ENCODE measurements at regions not wholly inside any gene's neighbourhood (a gene's known extent, or its start where the extent isn't known, plus 50 kb on each side); places are given as distances from the start of the nearest gene placed in this dataset.

DNA sequence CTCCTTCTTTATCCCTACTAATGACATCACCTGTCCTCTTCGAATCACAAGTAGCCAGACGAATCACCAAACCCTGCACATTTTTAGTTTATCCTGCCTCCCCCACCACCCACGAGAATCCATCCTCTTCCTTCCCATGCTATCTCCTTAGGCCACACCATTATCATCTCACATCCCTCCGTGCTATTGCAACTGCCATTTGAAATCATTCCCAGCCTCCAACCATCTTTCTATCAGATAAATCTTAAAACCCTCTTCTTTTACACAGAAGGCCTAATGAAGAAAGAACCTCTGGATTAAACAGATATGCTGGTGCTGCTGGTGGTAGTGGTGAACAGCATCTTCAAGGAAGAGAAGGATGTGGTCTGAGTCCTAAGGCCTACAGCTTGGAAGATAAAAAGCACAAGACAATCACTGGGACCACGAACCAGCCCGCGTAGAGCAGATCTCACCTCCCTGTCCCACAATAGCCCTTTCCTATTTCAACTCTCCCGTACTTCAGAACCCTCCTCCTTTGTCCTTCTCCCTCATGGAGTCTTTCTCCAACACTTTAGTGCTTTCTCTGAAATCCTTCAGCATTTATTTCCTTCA lies 403.1 kb downstream of the SFMBT2 start:
- H3K27me3 ChIP-seq (replicated peaks; ENCODE audit: control insufficient read depth, insufficient read depth, low read length, poor library complexity, severe bottlenecking), result no peaks in the 10 kb centered on the region
- H3K4me3 ChIP-seq (ENCODE audit: insufficient read depth, low read depth, low read length, poor library complexity, severe bottlenecking), result no peak overlapping the region
- H3K27ac ChIP-seq (ENCODE audit: insufficient read depth, low read length, poor library complexity, severe bottlenecking), result no peak overlapping the region
- H3K9me3 ChIP-seq (ENCODE audit: control insufficient read depth, low read length), result no peaks in the 10 kb centered on the region
- H3K4me1 ChIP-seq (ENCODE audit: control insufficient read depth, insufficient read depth, low read length, poor library complexity, severe bottlenecking), result no peaks in the 10 kb centered on the region
- H3K36me3 ChIP-seq (ENCODE audit: control insufficient read depth, insufficient read depth, low read length), result no peaks in the 10 kb centered on the region
- DNase-seq, result no peak

DNA sequence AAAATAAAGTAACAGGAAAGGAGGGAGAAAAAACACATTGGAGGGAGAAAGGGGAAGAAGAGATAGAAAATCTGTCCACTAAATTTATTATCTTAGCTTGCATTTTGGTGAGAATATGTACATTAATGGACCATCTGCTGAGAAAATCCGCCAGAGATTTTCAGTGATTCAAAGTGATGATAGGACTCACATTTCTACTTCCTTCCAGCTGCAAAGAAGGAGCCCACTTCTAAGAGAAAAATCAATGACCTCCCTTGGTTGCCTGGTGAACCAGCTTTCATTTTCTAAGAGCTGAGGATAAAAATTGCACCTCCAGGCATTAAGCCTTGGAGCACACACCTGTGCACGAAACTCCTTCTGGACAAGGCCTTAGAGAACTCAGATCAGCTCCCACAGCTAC lies 404.3 kb downstream of the SFMBT2 start:
- no peaks in the 10 kb centered on the region for H3K4me1 ChIP-seq (ENCODE audit: control insufficient read depth, insufficient read depth, low read length, poor library complexity, severe bottlenecking)

DNA sequence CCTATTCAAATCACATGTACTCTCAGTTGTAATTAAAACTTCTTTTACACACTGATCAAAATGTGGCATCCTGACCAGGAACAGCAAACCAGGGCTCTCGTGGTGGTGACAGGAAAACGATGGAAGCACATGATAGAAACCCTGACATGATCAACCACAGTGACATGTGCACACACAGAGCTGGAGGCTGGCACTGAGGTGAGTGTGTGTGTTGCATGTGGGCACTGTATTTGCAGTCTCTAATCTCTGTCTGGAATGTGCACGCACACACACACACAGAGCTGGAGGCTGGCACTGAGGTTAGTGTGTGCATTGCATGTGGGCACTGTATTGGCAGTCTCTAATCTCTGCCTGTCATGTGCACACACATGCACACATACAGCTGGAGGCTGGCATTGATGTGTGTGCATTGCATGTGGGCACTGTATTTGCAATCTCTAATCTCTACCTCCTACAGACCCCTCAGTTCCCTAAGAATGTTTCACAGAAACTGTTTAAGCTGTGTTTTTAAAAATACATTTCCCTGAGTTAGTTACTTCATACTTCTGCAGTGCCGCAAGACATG lies 406.9 kb downstream of the SFMBT2 start:
- Histone ChIP-seq H3K36me3 (ENCODE audit: control insufficient read depth, insufficient read depth, low read length) (no peaks in the 10 kb centered on the region), H3K9me3 (ENCODE audit: control insufficient read depth, low read length) (no peaks in the 10 kb centered on the region), H3K27me3 (replicated peaks; ENCODE audit: control insufficient read depth, insufficient read depth, low read length, poor library complexity, severe bottlenecking) (no peaks in the 10 kb centered on the region), H3K27ac (ENCODE audit: insufficient read depth, low read length, poor library complexity, severe bottlenecking) (no peak overlapping the region), H3K4me1 (ENCODE audit: control insufficient read depth, insufficient read depth, low read length, poor library complexity, severe bottlenecking) (no peaks in the 10 kb centered on the region), H3K4me3 (ENCODE audit: insufficient read depth, low read depth, low read length, poor library complexity, severe bottlenecking) (no peak overlapping the region)
- DNase-seq, result no peak

More for the DNA sequence above, 404.3 kb downstream of the SFMBT2 start:
- Histone ChIP-seq H3K9me3 (ENCODE audit: control insufficient read depth, low read length) (no peaks in the 10 kb centered on the region), H3K27ac (ENCODE audit: insufficient read depth, low read length, poor library complexity, severe bottlenecking) (no peak overlapping the region), H3K36me3 (ENCODE audit: control insufficient read depth, insufficient read depth, low read length) (no peaks in the 10 kb centered on the region), H3K27me3 (replicated peaks; ENCODE audit: control insufficient read depth, insufficient read depth, low read length, poor library complexity, severe bottlenecking) (no peaks in the 10 kb centered on the region), H3K4me3 (ENCODE audit: insufficient read depth, low read depth, low read length, poor library complexity, severe bottlenecking) (no peak overlapping the region)
- DNase-seq, result no peak

DNA sequence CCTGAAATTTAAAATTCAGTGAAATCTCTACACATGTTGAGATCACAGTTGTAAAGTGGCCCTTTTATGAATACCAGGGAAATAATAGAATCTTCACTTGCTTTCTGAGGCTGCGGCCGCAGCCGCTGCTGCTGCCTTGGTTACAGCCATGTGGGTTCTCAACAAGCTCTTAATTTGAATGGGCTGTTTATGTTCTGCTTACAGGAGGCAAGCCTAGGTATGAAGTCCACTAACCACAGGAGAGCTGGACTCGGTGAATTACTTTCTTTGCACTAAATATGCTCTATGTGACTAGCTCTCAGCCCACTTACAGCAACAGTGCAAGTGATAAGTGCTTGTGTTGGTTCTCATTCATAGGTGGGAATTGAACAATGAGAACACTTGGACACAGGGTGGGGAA lies 410.8 kb downstream of the SFMBT2 start:
- H3K27ac ChIP-seq (ENCODE audit: insufficient read depth, low read length, poor library complexity, severe bottlenecking), result no peak overlapping the region
- no peaks in the 10 kb centered on the region for H3K4me1 ChIP-seq (ENCODE audit: control insufficient read depth, insufficient read depth, low read length, poor library complexity, severe bottlenecking)
- no peaks in the 10 kb centered on the region for H3K9me3 ChIP-seq (ENCODE audit: control insufficient read depth, low read length)
- H3K4me3 ChIP-seq (ENCODE audit: insufficient read depth, low read depth, low read length, poor library complexity, severe bottlenecking), result no peak overlapping the region
- H3K27me3 ChIP-seq (replicated peaks; ENCODE audit: control insufficient read depth, insufficient read depth, low read length, poor library complexity, severe bottlenecking), result no peaks in the 10 kb centered on the region
- no peak for DNase-seq
- H3K36me3 ChIP-seq (ENCODE audit: control insufficient read depth, insufficient read depth, low read length), result no peaks in the 10 kb centered on the region

DNA sequence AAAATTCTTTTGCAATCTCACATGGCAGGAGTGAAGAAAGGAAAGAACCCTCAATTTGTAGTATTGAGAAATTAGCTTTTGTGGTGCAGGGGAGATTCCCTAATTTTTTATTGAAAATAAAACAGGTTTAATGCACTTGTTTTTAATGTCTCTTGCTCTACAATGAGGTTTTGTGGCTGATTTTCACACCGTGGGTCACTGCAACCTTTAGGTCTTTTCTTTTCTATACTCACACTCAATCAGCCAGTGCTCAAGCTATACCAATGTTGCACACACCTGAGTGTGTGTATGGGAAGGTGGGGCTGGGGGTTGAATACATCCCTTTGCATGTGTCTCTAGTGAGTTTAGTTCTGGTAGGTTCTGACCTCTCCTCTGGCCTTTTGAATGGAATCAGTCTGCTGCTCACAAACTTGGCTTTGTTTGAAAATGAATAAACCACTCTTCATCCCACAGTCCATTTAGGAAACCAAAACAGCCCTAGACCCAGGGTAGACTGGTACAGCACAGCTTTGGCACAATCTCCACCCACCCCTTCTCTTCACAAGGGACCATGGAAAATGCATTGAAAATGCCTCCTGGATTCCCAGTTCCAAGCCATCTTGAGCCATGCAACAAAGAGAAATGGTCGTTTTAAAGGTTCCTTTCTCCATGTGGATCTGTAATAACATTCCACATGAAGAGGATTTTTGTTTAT lies 411.5 kb downstream of the SFMBT2 start:
- H3K4me1 ChIP-seq (ENCODE audit: control insufficient read depth, insufficient read depth, low read length, poor library complexity, severe bottlenecking), result no peaks in the 10 kb centered on the region
- H3K27ac ChIP-seq (ENCODE audit: insufficient read depth, low read length, poor library complexity, severe bottlenecking), result no peak overlapping the region
- H3K27me3 ChIP-seq (replicated peaks; ENCODE audit: control insufficient read depth, insufficient read depth, low read length, poor library complexity, severe bottlenecking), result no peaks in the 10 kb centered on the region
- no peaks in the 10 kb centered on the region for H3K36me3 ChIP-seq (ENCODE audit: control insufficient read depth, insufficient read depth, low read length)
- no peak overlapping the region for H3K4me3 ChIP-seq (ENCODE audit: insufficient read depth, low read depth, low read length, poor library complexity, severe bottlenecking)
- DNase-seq, result no peak
- H3K9me3 ChIP-seq (ENCODE audit: control insufficient read depth, low read length), result no peaks in the 10 kb centered on the region

DNA sequence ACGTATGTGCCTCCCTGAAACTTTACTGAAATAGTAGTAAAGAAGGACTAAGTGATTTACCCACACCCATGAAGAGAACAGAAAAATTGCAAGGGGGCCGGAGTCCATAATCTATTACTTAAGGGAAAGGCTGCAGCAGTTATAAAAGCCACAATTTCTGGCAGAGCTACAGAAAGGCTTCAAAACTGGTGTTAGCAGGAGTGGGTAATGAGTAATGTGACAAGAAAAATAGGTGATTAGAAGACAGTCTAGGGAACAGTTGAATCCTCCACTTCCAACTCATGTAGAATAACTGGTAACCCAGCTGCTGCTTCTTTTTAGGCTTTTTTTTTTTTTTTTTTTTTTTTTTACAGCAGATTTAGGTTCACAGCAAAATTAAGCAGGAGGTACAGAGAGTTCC lies 413.3 kb downstream of the SFMBT2 start:
- no peak for DNase-seq
- Histone ChIP-seq H3K9me3 (ENCODE audit: control insufficient read depth, low read length) (no peaks in the 10 kb centered on the region), H3K27ac (ENCODE audit: insufficient read depth, low read length, poor library complexity, severe bottlenecking) (no peak overlapping the region), H3K4me1 (ENCODE audit: control insufficient read depth, insufficient read depth, low read length, poor library complexity, severe bottlenecking) (no peaks in the 10 kb centered on the region), H3K36me3 (ENCODE audit: control insufficient read depth, insufficient read depth, low read length) (no peaks in the 10 kb centered on the region), H3K27me3 (replicated peaks; ENCODE audit: control insufficient read depth, insufficient read depth, low read length, poor library complexity, severe bottlenecking) (no peaks in the 10 kb centered on the region), H3K4me3 (ENCODE audit: insufficient read depth, low read depth, low read length, poor library complexity, severe bottlenecking) (no peak overlapping the region)

DNA sequence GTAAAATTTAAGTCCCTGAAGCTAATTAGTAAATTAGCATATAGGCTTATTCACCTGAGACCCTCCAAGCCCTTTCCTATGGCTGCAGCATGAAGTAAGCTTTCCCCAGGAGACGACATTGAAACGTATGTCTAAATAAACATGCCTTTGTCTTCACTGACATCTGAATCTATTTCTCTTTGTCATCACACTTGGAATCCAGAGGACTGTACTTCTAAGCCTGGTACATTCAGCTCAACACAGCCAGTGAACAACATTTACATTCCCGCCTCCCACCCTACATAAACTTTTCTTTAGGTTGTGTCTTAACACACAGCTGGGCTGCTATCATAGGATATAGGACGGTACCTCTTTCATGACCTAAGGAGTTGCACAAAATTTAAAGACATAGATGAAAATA lies 414.4 kb downstream of the SFMBT2 start:
- no peak overlapping the region for H3K27ac ChIP-seq (ENCODE audit: insufficient read depth, low read length, poor library complexity, severe bottlenecking)
- DNase-seq, result no peak
- H3K27me3 ChIP-seq (replicated peaks; ENCODE audit: control insufficient read depth, insufficient read depth, low read length, poor library complexity, severe bottlenecking), result no peaks in the 10 kb centered on the region
- H3K9me3 ChIP-seq (ENCODE audit: control insufficient read depth, low read length), result no peaks in the 10 kb centered on the region
- H3K4me3 ChIP-seq (ENCODE audit: insufficient read depth, low read depth, low read length, poor library complexity, severe bottlenecking), result no peak overlapping the region
- no peaks in the 10 kb centered on the region for H3K36me3 ChIP-seq (ENCODE audit: control insufficient read depth, insufficient read depth, low read length)
- no peaks in the 10 kb centered on the region for H3K4me1 ChIP-seq (ENCODE audit: control insufficient read depth, insufficient read depth, low read length, poor library complexity, severe bottlenecking)

DNA sequence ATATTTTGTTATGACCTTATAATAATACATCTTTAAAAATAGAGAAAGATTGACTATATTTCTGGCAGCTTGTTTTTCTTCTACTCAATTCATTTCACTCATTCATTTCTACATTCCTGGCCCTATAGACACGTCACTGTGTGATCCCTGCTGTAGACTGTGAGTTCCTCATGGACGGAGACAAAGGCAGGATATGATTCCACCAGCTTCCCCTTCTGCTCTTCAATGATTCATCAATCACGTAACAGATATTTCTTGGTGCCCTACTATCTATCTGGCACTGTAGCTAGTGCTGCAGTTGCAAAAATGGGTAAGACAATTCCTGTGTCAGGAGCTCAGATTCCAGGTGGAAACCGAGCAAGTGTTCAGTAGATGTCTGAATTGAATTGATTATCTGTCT lies 415.0 kb downstream of the SFMBT2 start:
- H3K4me3 ChIP-seq (ENCODE audit: insufficient read depth, low read depth, low read length, poor library complexity, severe bottlenecking), result no peak overlapping the region
- no peak overlapping the region for H3K27ac ChIP-seq (ENCODE audit: insufficient read depth, low read length, poor library complexity, severe bottlenecking)
- no peak for DNase-seq
- no peaks in the 10 kb centered on the region for H3K9me3 ChIP-seq (ENCODE audit: control insufficient read depth, low read length)
- H3K4me1 ChIP-seq (ENCODE audit: control insufficient read depth, insufficient read depth, low read length, poor library complexity, severe bottlenecking), result peaks cover 3% of the 10 kb centered on the region
- H3K27me3 ChIP-seq (replicated peaks; ENCODE audit: control insufficient read depth, insufficient read depth, low read length, poor library complexity, severe bottlenecking), result no peaks in the 10 kb centered on the region
- no peaks in the 10 kb centered on the region for H3K36me3 ChIP-seq (ENCODE audit: control insufficient read depth, insufficient read depth, low read length)

DNA sequence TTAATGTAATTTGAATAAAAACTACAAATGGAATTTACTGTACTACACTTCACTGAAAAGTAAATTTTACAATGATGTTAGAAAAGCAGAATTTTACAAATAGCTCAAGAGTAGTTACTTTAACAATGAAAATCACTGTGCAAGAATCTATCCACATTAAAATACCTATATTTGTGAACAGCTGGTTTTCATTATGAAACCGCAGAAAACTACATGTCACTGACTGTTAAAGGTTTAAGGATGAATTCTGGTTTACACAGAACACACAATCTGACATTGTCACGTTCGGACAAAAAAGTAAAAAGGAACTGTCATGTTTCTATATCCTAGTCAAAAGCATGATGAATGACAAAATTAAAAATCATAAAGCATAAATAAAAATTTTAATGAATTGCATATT lies 415.3 kb upstream of the PRKCQ start:
- Histone ChIP-seq H3K9me3 (ENCODE audit: control insufficient read depth, low read length) (no peaks in the 10 kb centered on the region), H3K4me3 (ENCODE audit: insufficient read depth, low read depth, low read length, poor library complexity, severe bottlenecking) (no peak overlapping the region), H3K27ac (ENCODE audit: insufficient read depth, low read length, poor library complexity, severe bottlenecking) (no peak overlapping the region), H3K4me1 (ENCODE audit: control insufficient read depth, insufficient read depth, low read length, poor library complexity, severe bottlenecking) (peaks cover 4% of the 10 kb centered on the region), H3K36me3 (ENCODE audit: control insufficient read depth, insufficient read depth, low read length) (no peaks in the 10 kb centered on the region), H3K27me3 (replicated peaks; ENCODE audit: control insufficient read depth, insufficient read depth, low read length, poor library complexity, severe bottlenecking) (no peaks in the 10 kb centered on the region)
- no peak for DNase-seq

DNA sequence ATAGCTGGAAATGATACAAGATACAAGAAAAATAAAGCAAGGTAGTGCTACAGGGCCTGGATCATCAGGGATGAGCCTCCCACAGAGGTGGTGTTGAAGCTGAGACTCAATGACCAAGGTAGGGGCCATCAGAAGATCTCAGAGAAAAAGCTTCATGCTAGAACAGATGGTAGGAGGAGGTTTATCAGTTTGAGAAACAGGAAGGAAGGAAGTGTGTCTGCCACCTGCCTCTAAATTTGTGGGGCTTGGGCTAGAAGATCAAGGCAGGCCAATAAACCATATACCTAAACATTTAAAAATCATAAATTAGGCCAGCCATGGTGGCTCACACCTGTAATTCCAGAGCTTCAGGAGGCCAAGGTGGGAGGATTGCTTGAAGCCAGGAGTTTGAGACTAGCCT lies 410.8 kb upstream of the PRKCQ start:
- H3K4me3 ChIP-seq (ENCODE audit: insufficient read depth, low read depth, low read length, poor library complexity, severe bottlenecking), result no peak overlapping the region
- peaks cover 4% of the 10 kb centered on the region for H3K4me1 ChIP-seq (ENCODE audit: control insufficient read depth, insufficient read depth, low read length, poor library complexity, severe bottlenecking)
- H3K27ac ChIP-seq (ENCODE audit: insufficient read depth, low read length, poor library complexity, severe bottlenecking), result no peak overlapping the region
- H3K9me3 ChIP-seq (ENCODE audit: control insufficient read depth, low read length), result no peaks in the 10 kb centered on the region
- DNase-seq, result no peak
- no peaks in the 10 kb centered on the region for H3K27me3 ChIP-seq (replicated peaks; ENCODE audit: control insufficient read depth, insufficient read depth, low read length, poor library complexity, severe bottlenecking)
- no peaks in the 10 kb centered on the region for H3K36me3 ChIP-seq (ENCODE audit: control insufficient read depth, insufficient read depth, low read length)

All from effector memory CD4-positive, alpha-beta T cell (primary cell).